K562 (cell line): ENCODE measurements at regions not wholly inside any gene's neighbourhood (a gene's known extent, or its start where the extent isn't known, plus 50 kb on each side); places are given as distances from the start of the nearest gene placed in this dataset.

Source experiments
- MXI1 ChIP-seq: IDR thresholded peaks from 2 replicates; pipeline ENCODE4 v1.6.1; 2011; ENCODE audit warnings: low read depth, mild to moderate bottlenecking, improper control_type of control experiment, low read length
- TF ChIP-seq, protein P1 (sequence below), 2 experiments: fragments of 450-650 bp; IDR thresholded peaks; 2 replicates each; pipeline ENCODE4 v1.6.1; 2018; ENCODE audit warnings: mild to moderate bottlenecking in 2 of 2, low read depth in 1 of 2; ENCODE audit not compliant: partially characterized antibody in 2 of 2

DNA sequence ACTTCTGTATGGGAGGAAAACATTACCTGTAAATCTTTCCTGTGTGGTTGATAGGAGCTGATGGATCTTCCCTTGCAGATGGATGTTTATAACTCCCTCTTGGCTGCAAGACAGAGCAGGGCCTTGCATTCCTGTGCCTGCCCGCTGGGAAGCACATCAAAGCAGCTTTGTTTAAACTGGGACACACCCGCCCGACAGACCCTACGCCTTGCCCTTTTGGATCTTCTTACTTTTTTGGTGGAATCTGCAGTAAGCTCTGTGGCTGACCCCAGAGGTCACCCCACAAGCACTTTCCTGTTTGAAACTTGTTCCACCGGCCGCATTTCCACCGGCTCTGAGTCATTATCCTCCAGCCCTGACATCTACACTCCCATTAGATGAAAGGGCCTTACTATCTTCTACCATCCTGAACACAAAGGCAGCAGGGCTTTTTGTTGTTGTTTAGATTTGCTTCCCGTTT lies 244.1 kb upstream of the STT3B start:
- TF ChIP-seq, protein P1, sequence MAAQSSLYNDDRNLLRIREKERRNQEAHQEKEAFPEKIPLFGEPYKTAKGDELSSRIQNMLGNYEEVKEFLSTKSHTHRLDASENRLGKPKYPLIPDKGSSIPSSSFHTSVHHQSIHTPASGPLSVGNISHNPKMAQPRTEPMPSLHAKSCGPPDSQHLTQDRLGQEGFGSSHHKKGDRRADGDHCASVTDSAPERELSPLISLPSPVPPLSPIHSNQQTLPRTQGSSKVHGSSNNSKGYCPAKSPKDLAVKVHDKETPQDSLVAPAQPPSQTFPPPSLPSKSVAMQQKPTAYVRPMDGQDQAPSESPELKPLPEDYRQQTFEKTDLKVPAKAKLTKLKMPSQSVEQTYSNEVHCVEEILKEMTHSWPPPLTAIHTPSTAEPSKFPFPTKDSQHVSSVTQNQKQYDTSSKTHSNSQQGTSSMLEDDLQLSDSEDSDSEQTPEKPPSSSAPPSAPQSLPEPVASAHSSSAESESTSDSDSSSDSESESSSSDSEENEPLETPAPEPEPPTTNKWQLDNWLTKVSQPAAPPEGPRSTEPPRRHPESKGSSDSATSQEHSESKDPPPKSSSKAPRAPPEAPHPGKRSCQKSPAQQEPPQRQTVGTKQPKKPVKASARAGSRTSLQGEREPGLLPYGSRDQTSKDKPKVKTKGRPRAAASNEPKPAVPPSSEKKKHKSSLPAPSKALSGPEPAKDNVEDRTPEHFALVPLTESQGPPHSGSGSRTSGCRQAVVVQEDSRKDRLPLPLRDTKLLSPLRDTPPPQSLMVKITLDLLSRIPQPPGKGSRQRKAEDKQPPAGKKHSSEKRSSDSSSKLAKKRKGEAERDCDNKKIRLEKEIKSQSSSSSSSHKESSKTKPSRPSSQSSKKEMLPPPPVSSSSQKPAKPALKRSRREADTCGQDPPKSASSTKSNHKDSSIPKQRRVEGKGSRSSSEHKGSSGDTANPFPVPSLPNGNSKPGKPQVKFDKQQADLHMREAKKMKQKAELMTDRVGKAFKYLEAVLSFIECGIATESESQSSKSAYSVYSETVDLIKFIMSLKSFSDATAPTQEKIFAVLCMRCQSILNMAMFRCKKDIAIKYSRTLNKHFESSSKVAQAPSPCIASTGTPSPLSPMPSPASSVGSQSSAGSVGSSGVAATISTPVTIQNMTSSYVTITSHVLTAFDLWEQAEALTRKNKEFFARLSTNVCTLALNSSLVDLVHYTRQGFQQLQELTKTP (IDR thresholded peaks at IDR 0.05; ENCODE audit: low read depth in 1 of 2, partially characterized antibody in 2 of 2): no peak
- no peak for TF ChIP-seq MXI1
